Keratinocyte (primary cell): ENCODE measurements at regions not wholly inside any gene's neighbourhood (a gene's known extent, or its start where the extent isn't known, plus 50 kb on each side); places are given as distances from the start of the nearest gene placed in this dataset.

Experiments used
- EZH2 ChIP-seq: IDR thresholded peaks from one replicate; pipeline ENCODE4 v1.6.1; 2012; ENCODE audit warnings: inconsistent platforms, mild to moderate bottlenecking, low read length, moderate library complexity
- TF ChIP-seq, protein P1 (sequence below), 3 experiments: IDR thresholded peaks in 1 of 3; conservative IDR thresholded peaks in 1 of 3; optimal IDR thresholded peaks in 1 of 3; 2 replicates in 2 of 3; 3 replicates in 1 of 3; pipeline versions ENCODE3 to v1.5.1; 2011; ENCODE audit warnings: low read length in 3 of 3, mild to moderate bottlenecking in 3 of 3, moderate library complexity in 2 of 3, control low read depth in 1 of 3, inconsistent platforms in 1 of 3; ENCODE audit not compliant: insufficient read depth in 2 of 3; ENCODE audit errors: extremely low read depth in 1 of 3

- TF ChIP-seq, protein P1, sequence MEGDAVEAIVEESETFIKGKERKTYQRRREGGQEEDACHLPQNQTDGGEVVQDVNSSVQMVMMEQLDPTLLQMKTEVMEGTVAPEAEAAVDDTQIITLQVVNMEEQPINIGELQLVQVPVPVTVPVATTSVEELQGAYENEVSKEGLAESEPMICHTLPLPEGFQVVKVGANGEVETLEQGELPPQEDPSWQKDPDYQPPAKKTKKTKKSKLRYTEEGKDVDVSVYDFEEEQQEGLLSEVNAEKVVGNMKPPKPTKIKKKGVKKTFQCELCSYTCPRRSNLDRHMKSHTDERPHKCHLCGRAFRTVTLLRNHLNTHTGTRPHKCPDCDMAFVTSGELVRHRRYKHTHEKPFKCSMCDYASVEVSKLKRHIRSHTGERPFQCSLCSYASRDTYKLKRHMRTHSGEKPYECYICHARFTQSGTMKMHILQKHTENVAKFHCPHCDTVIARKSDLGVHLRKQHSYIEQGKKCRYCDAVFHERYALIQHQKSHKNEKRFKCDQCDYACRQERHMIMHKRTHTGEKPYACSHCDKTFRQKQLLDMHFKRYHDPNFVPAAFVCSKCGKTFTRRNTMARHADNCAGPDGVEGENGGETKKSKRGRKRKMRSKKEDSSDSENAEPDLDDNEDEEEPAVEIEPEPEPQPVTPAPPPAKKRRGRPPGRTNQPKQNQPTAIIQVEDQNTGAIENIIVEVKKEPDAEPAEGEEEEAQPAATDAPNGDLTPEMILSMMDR (optimal IDR thresholded peaks at IDR 0.05 in 1 of 3, IDR thresholded peaks at IDR 0.05 in 1 of 3, conservative IDR thresholded peaks at IDR 0.05 in 1 of 3; ENCODE audit: extremely low read depth in 1 of 3, insufficient read depth in 2 of 3, low read length in 3 of 3), result no peak
- no peak for TF ChIP-seq EZH2
Measured at GRCh38 chr10:131426534-131426898, 115.0 kb upstream of the TCERG1L start.
